ENCODE measurements at regions not wholly inside any gene's neighbourhood (a gene's known extent, or its start where the extent isn't known, plus 50 kb on each side); places are given as distances from the start of the nearest gene placed in this dataset.

GRCh38 chr5:156137071-156137869, 189.7 kb upstream of the SGCD start:
- no peak for DNase-seq (ENCODE audit: low read depth)
- TF ChIP-seq CTCF (IDR thresholded peaks at IDR 0.05; ENCODE audit: low read depth, low read length, missing control alignments) = no peak
- in situ Hi-C loops (cut with HindIII; ENCODE audit: low sequenced_read_pairs) = no loop called here
- H3K4me3 ChIP-seq (ENCODE audit: low read depth, low read length) = no peak overlapping the region

GRCh38 chr5:156142867-156143266, 184.1 kb upstream of the SGCD start:
- no peak for TF ChIP-seq CTCF (IDR thresholded peaks at IDR 0.05; ENCODE audit: low read depth, low read length, missing control alignments)

GRCh38 chr5:156147261-156147943, 179.6 kb upstream of the SGCD start:
- no peak for DNase-seq (ENCODE audit: low read depth)
- in situ Hi-C loops (cut with HindIII; ENCODE audit: low sequenced_read_pairs) = no loop called here
- H3K4me3 ChIP-seq (ENCODE audit: low read depth, low read length) = no peak overlapping the region
- TF ChIP-seq CTCF (IDR thresholded peaks at IDR 0.05; ENCODE audit: low read depth, low read length, missing control alignments) = no peak

More at GRCh38 chr5:156142867-156143266, 184.1 kb upstream of the SGCD start:
- in situ Hi-C loops (cut with HindIII; ENCODE audit: low sequenced_read_pairs) = no loop called here
- DNase-seq (ENCODE audit: low read depth) = no peak
- H3K4me3 ChIP-seq (ENCODE audit: low read depth, low read length) = no peak overlapping the region

GRCh38 chr5:156147944-156148285, 179.0 kb upstream of the SGCD start:
- no peak for DNase-seq (ENCODE audit: low read depth)

GRCh38 chr5:156148301-156148700, 178.7 kb upstream of the SGCD start:
- no peak for TF ChIP-seq CTCF (IDR thresholded peaks at IDR 0.05; ENCODE audit: low read depth, low read length, missing control alignments)
- in situ Hi-C loops (cut with HindIII; ENCODE audit: low sequenced_read_pairs) = no loop called here
- no peak overlapping the region for H3K4me3 ChIP-seq (ENCODE audit: low read depth, low read length)
- DNase-seq (ENCODE audit: low read depth) = no peak

More at GRCh38 chr5:156147944-156148285, 179.0 kb upstream of the SGCD start:
- no peak for TF ChIP-seq CTCF (IDR thresholded peaks at IDR 0.05; ENCODE audit: low read depth, low read length, missing control alignments)
- in situ Hi-C loops (cut with HindIII; ENCODE audit: low sequenced_read_pairs) = no loop called here
- no peak overlapping the region for H3K4me3 ChIP-seq (ENCODE audit: low read depth, low read length)

- in situ Hi-C loops (cut with HindIII; ENCODE audit: low sequenced_read_pairs) = no loop called here
- no peak for DNase-seq (ENCODE audit: low read depth)
- TF ChIP-seq CTCF (IDR thresholded peaks at IDR 0.05; ENCODE audit: low read depth, low read length, missing control alignments) = no peak
Measured at GRCh38 chr5:156149213-156149612, 177.8 kb upstream of the SGCD start.

More at GRCh38 chr5:156149213-156149612, 177.8 kb upstream of the SGCD start:
- no peak overlapping the region for H3K4me3 ChIP-seq (ENCODE audit: low read depth, low read length)
